Neural cell (in vitro differentiated cells): ENCODE measurements at regions not wholly inside any gene's neighbourhood (a gene's known extent, or its start where the extent isn't known, plus 50 kb on each side); places are given as distances from the start of the nearest gene placed in this dataset.

Experiments used
- H2AFZ ChIP-seq: fragments of 200-600, 300-800 bp; sonication (generic), shearing (Covaris generic); 2 replicates; pipeline ENCODE4 v1.6.0; 2014; ENCODE audit warnings: low read depth, mild to moderate bottlenecking, antibody characterized with exemption, low read length, moderate library complexity
- H3F3A ChIP-seq: fragments of 200-600 bp; shearing (Covaris generic); 2 replicates; pipeline ENCODE4 v1.6.1; 2016; ENCODE audit warnings: mild to moderate bottlenecking, moderate library complexity, mixed read lengths, antibody characterized with exemption, low read length; ENCODE audit not compliant: insufficient read depth, poor library complexity, severe bottlenecking
- H3K27ac ChIP-seq: fragments of 200-600, 300-800 bp; sonication (generic), shearing (Covaris generic); 2 replicates; pipeline ENCODE4 v1.5.1; 2014; ENCODE audit warnings: mild to moderate bottlenecking, low read length, moderate library complexity
- H3K27me3 ChIP-seq: fragments of 300-800, 200-600 bp; sonication (generic), shearing (Covaris generic); 2 replicates; pipeline ENCODE4 v1.6.0; 2014; ENCODE audit warnings: mild to moderate bottlenecking, low read depth, low read length, moderate library complexity; ENCODE audit not compliant: insufficient read depth
- H3K36me3 ChIP-seq: fragments of 300-800, 200-600 bp; sonication (generic), shearing (Covaris generic); 2 replicates; pipeline ENCODE4 v1.5.1; 2014; ENCODE audit warnings: mild to moderate bottlenecking, antibody characterized with exemption, low read length, moderate library complexity; ENCODE audit not compliant: insufficient read depth
- H3K4me2 ChIP-seq: fragments of 300-800, 200-600 bp; sonication (generic), shearing (Covaris generic); 2 replicates; pipeline ENCODE4 v1.6.0; 2014; ENCODE audit warnings: mild to moderate bottlenecking, low read length
- H3K4me3 ChIP-seq: fragments of 300-800, 200-600 bp; sonication (generic), shearing (Covaris generic); 2 replicates; pipeline ENCODE4 v1.5.1; 2014; ENCODE audit warnings: mild to moderate bottlenecking, low read length, moderate library complexity
- H3K79me2 ChIP-seq: fragments of 200-600 bp; shearing (Covaris generic); replicated peaks from 2 replicates; pipeline ENCODE4 v1.6.0; 2014; ENCODE audit warnings: mild to moderate bottlenecking, low read length, moderate library complexity; ENCODE audit not compliant: insufficient read depth
- H3K9ac ChIP-seq: fragments of 300-800, 200-600 bp; sonication (generic), shearing (Covaris generic); 2 replicates; pipeline ENCODE4 v1.6.1; 2016; ENCODE audit warnings: mild to moderate bottlenecking, low read length, mixed read lengths
- H3K9me2 ChIP-seq: fragments of 200-600 bp; shearing (Covaris generic); 2 replicates; pipeline ENCODE4 v1.6.1; 2016; ENCODE audit warnings: mild to moderate bottlenecking, low read length, mixed read lengths; ENCODE audit not compliant: insufficient read depth
- H3K9me3 ChIP-seq: fragments of 200-600, 300-800 bp; sonication (generic), shearing (Covaris generic); 2 replicates; pipeline ENCODE4 v1.6.1; 2016; ENCODE audit warnings: mild to moderate bottlenecking, mixed run types, low read length, moderate library complexity, mixed read lengths
- H4K20me1 ChIP-seq: fragments of 200-600 bp; shearing (Covaris generic); 2 replicates; pipeline ENCODE4 v1.6.1; 2016; ENCODE audit warnings: mild to moderate bottlenecking, mixed run types; ENCODE audit not compliant: insufficient read depth
- CTCF ChIP-seq: fragments of 450-650 bp; IDR thresholded peaks from 2 replicates; pipeline ENCODE4 v1.5.1; 2014; ENCODE audit warnings: antibody characterized with exemption, mild to moderate bottlenecking, moderate library complexity; ENCODE audit not compliant: poor library complexity, severe bottlenecking
- EP300 ChIP-seq: fragments of 450-650 bp; conservative IDR thresholded peaks from 2 replicates; pipeline ENCODE4 v1.6.1; 2014; ENCODE audit warnings: antibody characterized with exemption, mild to moderate bottlenecking, moderate library complexity; ENCODE audit not compliant: poor library complexity, severe bottlenecking
- EZH2 ChIP-seq: fragments of 200-600, 300-800 bp; shearing (Covaris generic), sonication (generic); IDR thresholded peaks from 2 replicates; pipeline ENCODE4 v1.6.1; 2014; ENCODE audit warnings: antibody characterized with exemption, low read length, borderline replicate concordance, mild to moderate bottlenecking; ENCODE audit not compliant: insufficient read depth, poor library complexity, severe bottlenecking
- MXI1 ChIP-seq: fragments of 450-650 bp; conservative IDR thresholded peaks from 2 replicates; pipeline ENCODE4 v1.6.1; 2014; ENCODE audit warnings: antibody characterized with exemption, mild to moderate bottlenecking; ENCODE audit not compliant: poor library complexity, severe bottlenecking
- POLR2AphosphoS5 ChIP-seq: IDR thresholded peaks from 2 replicates; pipeline ENCODE4 v1.6.1; 2012
- RAD21 ChIP-seq: fragments of 450-650 bp; conservative IDR thresholded peaks from 2 replicates; pipeline ENCODE4 v1.6.1; 2014; ENCODE audit warnings: antibody characterized with exemption, mild to moderate bottlenecking, moderate library complexity
- SMC3 ChIP-seq: fragments of 450-650 bp; conservative IDR thresholded peaks from 2 replicates; pipeline ENCODE4 v1.6.1; 2014; ENCODE audit warnings: antibody characterized with exemption, mild to moderate bottlenecking, moderate library complexity; ENCODE audit not compliant: poor library complexity
- TAF1 ChIP-seq: IDR thresholded peaks from 2 replicates; pipeline ENCODE4 v1.6.1; 2012; ENCODE audit warnings: low read depth
- TF ChIP-seq, protein P1 (sequence below): IDR thresholded peaks from 2 replicates; pipeline ENCODE4 v1.6.1; 2012; ENCODE audit warnings: borderline replicate concordance

GRCh38 chr20:58595167-58595566 lies 55.9 kb upstream of the STX16 start:
- TF ChIP-seq EZH2 (no peak), MXI1 (no peak), POLR2AphosphoS5 (no peak), CTCF (no peak), TAF1 (no peak), RAD21 (no peak), EP300 (no peak), SMC3 (no peak)
- TF ChIP-seq, protein P1, sequence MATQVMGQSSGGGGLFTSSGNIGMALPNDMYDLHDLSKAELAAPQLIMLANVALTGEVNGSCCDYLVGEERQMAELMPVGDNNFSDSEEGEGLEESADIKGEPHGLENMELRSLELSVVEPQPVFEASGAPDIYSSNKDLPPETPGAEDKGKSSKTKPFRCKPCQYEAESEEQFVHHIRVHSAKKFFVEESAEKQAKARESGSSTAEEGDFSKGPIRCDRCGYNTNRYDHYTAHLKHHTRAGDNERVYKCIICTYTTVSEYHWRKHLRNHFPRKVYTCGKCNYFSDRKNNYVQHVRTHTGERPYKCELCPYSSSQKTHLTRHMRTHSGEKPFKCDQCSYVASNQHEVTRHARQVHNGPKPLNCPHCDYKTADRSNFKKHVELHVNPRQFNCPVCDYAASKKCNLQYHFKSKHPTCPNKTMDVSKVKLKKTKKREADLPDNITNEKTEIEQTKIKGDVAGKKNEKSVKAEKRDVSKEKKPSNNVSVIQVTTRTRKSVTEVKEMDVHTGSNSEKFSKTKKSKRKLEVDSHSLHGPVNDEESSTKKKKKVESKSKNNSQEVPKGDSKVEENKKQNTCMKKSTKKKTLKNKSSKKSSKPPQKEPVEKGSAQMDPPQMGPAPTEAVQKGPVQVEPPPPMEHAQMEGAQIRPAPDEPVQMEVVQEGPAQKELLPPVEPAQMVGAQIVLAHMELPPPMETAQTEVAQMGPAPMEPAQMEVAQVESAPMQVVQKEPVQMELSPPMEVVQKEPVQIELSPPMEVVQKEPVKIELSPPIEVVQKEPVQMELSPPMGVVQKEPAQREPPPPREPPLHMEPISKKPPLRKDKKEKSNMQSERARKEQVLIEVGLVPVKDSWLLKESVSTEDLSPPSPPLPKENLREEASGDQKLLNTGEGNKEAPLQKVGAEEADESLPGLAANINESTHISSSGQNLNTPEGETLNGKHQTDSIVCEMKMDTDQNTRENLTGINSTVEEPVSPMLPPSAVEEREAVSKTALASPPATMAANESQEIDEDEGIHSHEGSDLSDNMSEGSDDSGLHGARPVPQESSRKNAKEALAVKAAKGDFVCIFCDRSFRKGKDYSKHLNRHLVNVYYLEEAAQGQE: no peak
- Histone ChIP-seq H3K4me3 (no peak overlapping the region), H3K9me3 (no peaks in the 10 kb centered on the region), H2AFZ (no peak overlapping the region), H3F3A (no peaks in the 10 kb centered on the region), H4K20me1 (no peaks in the 10 kb centered on the region), H3K9ac (no peak overlapping the region), H3K27ac (no peak overlapping the region), H3K36me3 (no peaks in the 10 kb centered on the region), H3K4me2 (no peak overlapping the region), H3K79me2 (no peaks in the 10 kb centered on the region), H3K9me2 (no peaks in the 10 kb centered on the region), H3K27me3 (no peaks in the 10 kb centered on the region)

- H4K20me1 ChIP-seq: no peaks in the 10 kb centered on the region
- no peaks in the 10 kb centered on the region for H3K9me3 ChIP-seq
- TF ChIP-seq TAF1: no peak
- no peak for TF ChIP-seq EZH2
- TF ChIP-seq, protein P1: no peak
- no peak for TF ChIP-seq POLR2AphosphoS5
- TF ChIP-seq CTCF: no peak
- H3K79me2 ChIP-seq: no peaks in the 10 kb centered on the region
- H3F3A ChIP-seq: no peaks in the 10 kb centered on the region
- no peaks in the 10 kb centered on the region for H3K27me3 ChIP-seq
- H3K27ac ChIP-seq: no peak overlapping the region
- H3K36me3 ChIP-seq: no peaks in the 10 kb centered on the region
- no peaks in the 10 kb centered on the region for H3K9me2 ChIP-seq
- no peak overlapping the region for H3K4me3 ChIP-seq
- H3K4me2 ChIP-seq: no peak overlapping the region
- H2AFZ ChIP-seq: no peak overlapping the region
- no peak overlapping the region for H3K9ac ChIP-seq
Measured at GRCh38 chr20:58593880-58594638, 57.0 kb upstream of the STX16 start.
